H1 (cell line): ENCODE measurements at regions not wholly inside any gene's neighbourhood (a gene's known extent, or its start where the extent isn't known, plus 50 kb on each side); places are given as distances from the start of the nearest gene placed in this dataset.

Experiments used
- CTCF ChIA-PET: fragments of 300-600 bp; sonication (Branson Sonifier 250); formaldehyde crosslinking; loops from one replicate; lab custom pipeline; 2021; ENCODE audit not compliant: partially characterized antibody; lab: Charles Lee
- POLR2A ChIA-PET: fragments of 300-600 bp; sonication (Branson Sonifier 250); formaldehyde crosslinking; loops from one replicate; lab custom pipeline; 2021; ENCODE audit warnings: inconsistent platforms; ENCODE audit not compliant: partially characterized antibody; lab: Charles Lee
- DNase-seq, 2 experiments: peaks; one replicate each; pipeline versions ENCODE4 v3.0.0 to v3.0.0-alpha.2; 2010 to 2022; ENCODE audit warnings: low spot score in 2 of 2, low read depth in 1 of 2, mixed read lengths in 1 of 2
- FAIRE-seq: peaks from 2 replicates; lab custom pipeline; 2011; peaks lifted over from hg19 to GRCh38; lab: Jason Lieb, UNC
- H2AFZ ChIP-seq: 2 replicates; pipeline ENCODE4 v1.8.1; 2012; ENCODE audit warnings: low read length, inconsistent platforms
- H2AK5ac ChIP-seq: 2 replicates; pipeline ENCODE4 v1.6.1; 2013; ENCODE audit warnings: low read depth, low read length
- H2BK120ac ChIP-seq: replicated peaks from 2 replicates; pipeline ENCODE3; 2013; ENCODE audit warnings: low read depth, low read length, inconsistent platforms
- H2BK12ac ChIP-seq: 2 replicates; pipeline ENCODE4 v1.6.1; 2013; ENCODE audit warnings: low read depth, low read length
- H2BK15ac ChIP-seq: 2 replicates; pipeline ENCODE4 v1.6.1; 2013; ENCODE audit warnings: low read length
- H2BK20ac ChIP-seq: 2 replicates; pipeline ENCODE4 v1.6.1; 2013; ENCODE audit warnings: low read length
- H2BK5ac ChIP-seq: 2 replicates; pipeline ENCODE4 v1.6.1; 2013; ENCODE audit warnings: low read depth, low read length
- H3K14ac ChIP-seq: 2 replicates; pipeline ENCODE4 v1.6.1; 2013; ENCODE audit warnings: inconsistent platforms; ENCODE audit not compliant: insufficient read length
- H3K18ac ChIP-seq: 2 replicates; pipeline ENCODE4 v1.6.1; 2013; ENCODE audit warnings: low read length; ENCODE audit errors: extremely low read depth
- H3K23ac ChIP-seq: 2 replicates; pipeline ENCODE4 v1.6.1; 2013; ENCODE audit warnings: inconsistent platforms; ENCODE audit not compliant: insufficient read length
- H3K23me2 ChIP-seq: 2 replicates; pipeline ENCODE4 v1.6.1; 2013; ENCODE audit warnings: low read depth, low read length
- H3K27ac ChIP-seq: 2 replicates; pipeline ENCODE4 v1.6.1; 2011; ENCODE audit warnings: low read depth, low read length, inconsistent platforms
- H3K27me3 ChIP-seq, 4 experiments: replicated peaks in 1 of 4; 1 replicate in 1 of 4; 2 replicates in 3 of 4; pipeline versions ENCODE4 v1.6.1 to v1.8.1; 2011 to 2013; ENCODE audit warnings: low read length in 3 of 4, mild to moderate bottlenecking in 3 of 4, inconsistent platforms in 2 of 4, mixed read lengths in 2 of 4, moderate library complexity in 1 of 4; ENCODE audit not compliant: control insufficient read depth in 3 of 4, insufficient read depth in 3 of 4; ENCODE audit errors: extremely low read depth in 1 of 4
- H3K36me3 ChIP-seq, 4 experiments: 2 replicates each; pipeline versions ENCODE4 v1.6.1 to v1.8.1; 2011 to 2013; ENCODE audit warnings: mild to moderate bottlenecking in 4 of 4, low read length in 3 of 4, moderate library complexity in 2 of 4, control low read depth in 1 of 4, inconsistent platforms in 1 of 4; ENCODE audit not compliant: insufficient read depth in 4 of 4, control insufficient read depth in 2 of 4
- H3K4ac ChIP-seq: replicated peaks from 2 replicates; pipeline ENCODE3; 2013; ENCODE audit warnings: low read length, low read depth, mixed read lengths, inconsistent platforms; ENCODE audit not compliant: insufficient read length
- H3K4me1 ChIP-seq, 4 experiments: replicated peaks in 1 of 4; 1 replicate in 1 of 4; 2 replicates in 3 of 4; pipeline versions ENCODE4 v1.6.1 to v1.8.1; 2011 to 2013; ENCODE audit warnings: low read length in 3 of 4, inconsistent platforms in 2 of 4, mixed read lengths in 1 of 4; ENCODE audit not compliant: insufficient read depth in 4 of 4, control insufficient read depth in 3 of 4
- H3K4me2 ChIP-seq, 2 experiments: 2 replicates each; pipeline versions ENCODE4 v1.6.1 to v1.8.1; 2011 to 2013; ENCODE audit warnings: low read depth in 2 of 2, low read length in 2 of 2, control low read depth in 1 of 2, inconsistent platforms in 1 of 2, mild to moderate bottlenecking in 1 of 2; ENCODE audit not compliant: insufficient read depth in 1 of 2
- H3K4me3 ChIP-seq, 4 experiments: fragments of 200-600, 300-600 bp in 1 of 4; sonication (generic), shearing (Covaris generic), sonication (Bioruptor Twin) in 1 of 4; 2 replicates each; pipeline versions ENCODE4 v1.5.1 to v1.8.1; 2011 to 2016; ENCODE audit warnings: low read length in 4 of 4, low read depth in 3 of 4, control low read depth in 2 of 4, inconsistent platforms in 2 of 4, mild to moderate bottlenecking in 2 of 4, mixed read lengths in 1 of 4, moderate library complexity in 1 of 4; ENCODE audit not compliant: insufficient read depth in 2 of 4; ENCODE audit errors: extremely low read depth in 1 of 4
- H3K56ac ChIP-seq: replicated peaks from 2 replicates; pipeline ENCODE3; 2013; ENCODE audit warnings: low read depth, mild to moderate bottlenecking, mixed read lengths, low read length, inconsistent platforms; ENCODE audit not compliant: insufficient read length
- H3K79me1 ChIP-seq: 2 replicates; pipeline ENCODE4 v1.6.1; 2013; ENCODE audit warnings: low read depth, low read length, control low read depth
- H3K79me2 ChIP-seq, 2 experiments: 2 replicates each; pipeline versions ENCODE4 v1.6.1 to v1.8.1; 2012 to 2013; ENCODE audit warnings: low read length in 2 of 2, mild to moderate bottlenecking in 2 of 2, inconsistent platforms in 1 of 2; ENCODE audit not compliant: insufficient read depth in 2 of 2, control insufficient read depth in 1 of 2
- H3K9ac ChIP-seq, 4 experiments: replicated peaks in 1 of 4; 1 replicate in 1 of 4; 2 replicates in 3 of 4; pipeline versions ENCODE4 v1.6.1 to v1.8.1; 2011 to 2013; ENCODE audit warnings: low read depth in 3 of 4, low read length in 3 of 4, control low read depth in 2 of 4, mild to moderate bottlenecking in 2 of 4, moderate library complexity in 2 of 4, inconsistent platforms in 1 of 4; ENCODE audit errors: extremely low read depth in 1 of 4
- H3K9me3 ChIP-seq, 2 experiments: 2 replicates each; pipeline versions ENCODE4 v1.6.1 to v1.8.1; 2012 to 2013; ENCODE audit warnings: mild to moderate bottlenecking in 2 of 2, moderate library complexity in 2 of 2, control low read depth in 1 of 2, inconsistent platforms in 1 of 2, low read depth in 1 of 2, low read length in 1 of 2, mixed read lengths in 1 of 2; ENCODE audit not compliant: insufficient read depth in 2 of 2
- H4K20me1 ChIP-seq, 2 experiments: replicated peaks in 1 of 2; 2 replicates each; pipeline versions ENCODE3 to v1.8.1; 2011 to 2013; ENCODE audit warnings: inconsistent platforms in 2 of 2, low read length in 2 of 2, mild to moderate bottlenecking in 1 of 2; ENCODE audit not compliant: insufficient read depth in 2 of 2, control insufficient read depth in 1 of 2
- H4K5ac ChIP-seq: 2 replicates; pipeline ENCODE4 v1.6.1; 2013; ENCODE audit warnings: low read length, low read depth, mixed read lengths, inconsistent platforms; ENCODE audit not compliant: insufficient read length
- H4K8ac ChIP-seq: 2 replicates; pipeline ENCODE4 v1.8.0; 2013; ENCODE audit warnings: mild to moderate bottlenecking, moderate library complexity, low read length, inconsistent platforms; ENCODE audit not compliant: insufficient read depth; ENCODE audit errors: extremely low read depth
- H4K91ac ChIP-seq: replicated peaks from 2 replicates; pipeline ENCODE3; 2013; ENCODE audit warnings: low read length, mixed read lengths, inconsistent platforms; ENCODE audit not compliant: insufficient read length
- ATF3 ChIP-seq: IDR thresholded peaks from 2 replicates; pipeline ENCODE4 v1.6.1; 2011; ENCODE audit warnings: low read depth, mild to moderate bottlenecking, low read length; ENCODE audit not compliant: insufficient read depth
- EP300 ChIP-seq, 2 experiments: IDR thresholded peaks; 1 replicate in 1 of 2; 2 replicates in 1 of 2; pipeline ENCODE4 v1.6.1; 2011 to 2012; ENCODE audit warnings: low read depth in 2 of 2, low read length in 2 of 2, mild to moderate bottlenecking in 2 of 2, borderline replicate concordance in 1 of 2, inconsistent platforms in 1 of 2, moderate library complexity in 1 of 2
- POLR2A ChIP-seq, 2 experiments: IDR thresholded peaks; 1 replicate in 1 of 2; 2 replicates in 1 of 2; pipeline ENCODE4 v1.6.1; 2011; ENCODE audit warnings: low read depth in 2 of 2, low read length in 2 of 2, mild to moderate bottlenecking in 2 of 2; ENCODE audit errors: control extremely low read depth in 1 of 2
- TEAD4 ChIP-seq: IDR thresholded peaks from 2 replicates; pipeline ENCODE4 v1.6.1; 2012; ENCODE audit warnings: low read depth, low read length, inconsistent platforms, mixed read lengths
- WGBS, 2 experiments: shearing (Covaris generic) in 1 of 2; methylation state at CpG; one replicate each; pipeline versions ENCODE4 v1.1.6 to v1.1.7; 2013 to 2015; ENCODE audit warnings: low lambda C conversion rate in 2 of 2, mixed read lengths in 2 of 2, inconsistent platforms in 1 of 2, low coverage in 1 of 2, missing lambda C conversion rate in 1 of 2; ENCODE audit not compliant: insufficient replicate concordance in 2 of 2, insufficient coverage in 1 of 2, insufficient read length in 1 of 2; ENCODE audit errors: extremely low coverage in 1 of 2, missing lambda C conversion rate in 1 of 2; 5-methylcytosine and 5-hydroxymethylcytosine counted together

- H3K4ac ChIP-seq: no peak overlapping the region
- H3K18ac ChIP-seq: no peak overlapping the region
- H3K9me3 ChIP-seq: no peaks in the 10 kb centered on the region; a peak in 1 of 4 replicates
- no peak overlapping the region for H3K14ac ChIP-seq
- peaks cover 0 to 3% (median 1%) of the 10 kb centered on the region in 4 experiments; a peak in 4 of 7 replicates for H3K27me3 ChIP-seq
- CTCF ChIA-PET: interaction anchor here (2.7 to 4.0 kb wide), 3 partner anchors 10 to 266 kb away, joined by 17 to 31 read pairs (median 29); no protein-coding TSS in a partner anchor
- no peak overlapping the region for H4K91ac ChIP-seq
- no peaks in the 10 kb centered on the region for H3K79me1 ChIP-seq
- H2AFZ ChIP-seq: no peak overlapping the region
- no peaks in the 10 kb centered on the region for H3K36me3 ChIP-seq
- DNase-seq (no peak), FAIRE-seq (no peak)
- H2BK15ac ChIP-seq: no peak overlapping the region
- no peak overlapping the region for H2BK12ac ChIP-seq
- H3K79me2 ChIP-seq: no peaks in the 10 kb centered on the region
- H3K56ac ChIP-seq: no peak overlapping the region
- no peak overlapping the region for H4K8ac ChIP-seq
- H2BK20ac ChIP-seq: no peak overlapping the region
- POLR2A ChIA-PET: no interaction called here
- peaks cover 2 to 7% (median 3%) of the 10 kb centered on the region in 4 experiments; a peak in 5 of 7 replicates for H3K4me1 ChIP-seq
- H4K20me1 ChIP-seq: no peaks in the 10 kb centered on the region
- H2BK5ac ChIP-seq: no peak overlapping the region
- H2BK120ac ChIP-seq: no peak overlapping the region
- 0 out of 2 replicates have a peak, but pooled peaks cover 3% of the 10 kb centered on the region for H3K23me2 ChIP-seq
- no peak overlapping the region for H3K23ac ChIP-seq
- H2AK5ac ChIP-seq: no peak overlapping the region
- no peak overlapping the region for H3K27ac ChIP-seq
- H3K9ac ChIP-seq: no peak overlapping the region
- WGBS, 2 experiments: 97% methylated on average over 2 of the region's 2 CpGs; no CpG with 5 or more reads in 1 of the 2 experiments
- no peak overlapping the region for H3K4me2 ChIP-seq
- no peak overlapping the region for H4K5ac ChIP-seq
- H3K4me3 ChIP-seq: no peak overlapping the region
- TF ChIP-seq POLR2A (IDR thresholded peaks at IDR 0.05; ENCODE audit: control extremely low read depth in 1 of 2, low read depth in 2 of 2, low read length in 2 of 2): no peak
- TF ChIP-seq EP300 (IDR thresholded peaks at IDR 0.05; ENCODE audit: borderline replicate concordance in 1 of 2, low read depth in 2 of 2, low read length in 2 of 2): no peak
- TF ChIP-seq TEAD4: no peak
- no peak for TF ChIP-seq ATF3
Observed at GRCh38 chr20:1775117-1775516, 117.5 kb upstream of the SIRPG start.
